HEK293T (cell line): ENCODE measurements at regions not wholly inside any gene's neighbourhood (a gene's known extent, or its start where the extent isn't known, plus 50 kb on each side); places are given as distances from the start of the nearest gene placed in this dataset.

Source experiments
- CTCF ChIA-PET: fragments of 350-600 bp; formaldehyde crosslinking; extraction: SDS; loops from one replicate; lab custom pipeline; 2021; ENCODE audit warnings: antibody characterized with exemption, inconsistent platforms; lab: Yijun Ruan, JAX
- POLR2A ChIA-PET: fragments of 350-600 bp; formaldehyde crosslinking; extraction: SDS; loops from one replicate; lab custom pipeline; 2020; ENCODE audit warnings: antibody characterized with exemption, inconsistent platforms; lab: Yijun Ruan, JAX
- DNase-seq: peaks from one replicate; pipeline ENCODE4 v3.0.0; 2012; ENCODE audit warnings: mixed read lengths; ENCODE audit errors: extremely low spot score
- ARNT ChIP-seq: fragments of 450-650 bp; IDR thresholded peaks from 2 replicates; pipeline ENCODE4 v1.6.1; 2017; ENCODE audit warnings: mild to moderate bottlenecking
- BHLHE40 ChIP-seq: fragments of 450-650 bp; IDR thresholded peaks from 2 replicates; pipeline ENCODE4 v1.6.1; 2016; ENCODE audit warnings: mild to moderate bottlenecking, moderate library complexity, borderline replicate concordance
- CTBP1 ChIP-seq: fragments of 450-650 bp; IDR thresholded peaks from 2 replicates; pipeline ENCODE4 v1.6.1; 2016; ENCODE audit warnings: borderline replicate concordance
- ELF4 ChIP-seq: fragments of 450-650 bp; IDR thresholded peaks from 2 replicates; pipeline ENCODE4 v1.6.1; 2017; ENCODE audit warnings: antibody characterized with exemption
- FOXA1 ChIP-seq: fragments of 450-650 bp; IDR thresholded peaks from 2 replicates; pipeline ENCODE4 v1.6.1; 2016; ENCODE audit warnings: mild to moderate bottlenecking
- FOXK2 ChIP-seq: fragments of 450-650 bp; IDR thresholded peaks from 2 replicates; pipeline ENCODE4 v1.6.1; 2016; ENCODE audit warnings: mild to moderate bottlenecking
- FOXM1 ChIP-seq: fragments of 450-650 bp; IDR thresholded peaks from 2 replicates; pipeline ENCODE4 v1.6.1; 2017; ENCODE audit warnings: mild to moderate bottlenecking, borderline replicate concordance
- HDGF ChIP-seq: fragments of 450-650 bp; IDR thresholded peaks from 2 replicates; pipeline ENCODE4 v1.6.1; 2017; ENCODE audit warnings: antibody characterized with exemption, borderline replicate concordance
- L3MBTL2 ChIP-seq: fragments of 450-650 bp; conservative IDR thresholded peaks from 2 replicates; pipeline ENCODE4 v1.6.1; 2016; ENCODE audit warnings: mild to moderate bottlenecking
- LEF1 ChIP-seq: fragments of 450-650 bp; IDR thresholded peaks from 2 replicates; pipeline ENCODE4 v1.6.1; 2017; ENCODE audit warnings: mild to moderate bottlenecking, borderline replicate concordance
- NFRKB ChIP-seq: fragments of 450-650 bp; IDR thresholded peaks from 2 replicates; pipeline ENCODE4 v1.6.1; 2016; ENCODE audit warnings: mild to moderate bottlenecking, moderate library complexity
- SP1 ChIP-seq: fragments of 450-650 bp; IDR thresholded peaks from 2 replicates; pipeline ENCODE4 v1.6.1; 2017
- SUZ12 ChIP-seq: fragments of 450-650 bp; IDR thresholded peaks from 2 replicates; pipeline ENCODE4 v1.6.1; 2016; ENCODE audit warnings: mild to moderate bottlenecking
- TARDBP ChIP-seq: fragments of 450-650 bp; IDR thresholded peaks from 2 replicates; pipeline ENCODE4 v1.6.1; 2016
- ZNF384 ChIP-seq: fragments of 450-650 bp; IDR thresholded peaks from 2 replicates; pipeline ENCODE4 v1.6.1; 2016
- TF ChIP-seq, protein P1 (sequence below): fragments of 450-650 bp; IDR thresholded peaks from 2 replicates; pipeline ENCODE4 v1.6.1; 2016

DNA sequence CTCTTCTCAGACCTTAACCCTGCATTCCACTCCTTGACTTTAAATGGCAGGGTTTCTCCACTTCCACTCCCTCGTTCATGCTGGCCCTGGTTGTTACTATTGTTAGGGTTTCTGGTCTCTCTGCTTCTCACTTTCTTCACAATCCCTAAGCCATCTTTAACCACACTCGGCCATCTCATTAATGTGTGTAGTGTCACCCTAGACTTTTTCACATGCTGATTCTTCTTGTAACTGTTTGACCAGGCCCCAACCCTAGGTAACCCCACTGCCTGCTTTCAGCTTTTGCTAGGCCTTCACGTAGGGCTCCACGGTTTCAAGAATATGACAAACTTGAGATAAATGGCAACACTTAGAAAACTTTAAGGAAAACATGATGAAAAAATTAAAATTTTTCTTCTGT lies 195.1 kb downstream of the IPO8 start:
- TF ChIP-seq, protein P1, sequence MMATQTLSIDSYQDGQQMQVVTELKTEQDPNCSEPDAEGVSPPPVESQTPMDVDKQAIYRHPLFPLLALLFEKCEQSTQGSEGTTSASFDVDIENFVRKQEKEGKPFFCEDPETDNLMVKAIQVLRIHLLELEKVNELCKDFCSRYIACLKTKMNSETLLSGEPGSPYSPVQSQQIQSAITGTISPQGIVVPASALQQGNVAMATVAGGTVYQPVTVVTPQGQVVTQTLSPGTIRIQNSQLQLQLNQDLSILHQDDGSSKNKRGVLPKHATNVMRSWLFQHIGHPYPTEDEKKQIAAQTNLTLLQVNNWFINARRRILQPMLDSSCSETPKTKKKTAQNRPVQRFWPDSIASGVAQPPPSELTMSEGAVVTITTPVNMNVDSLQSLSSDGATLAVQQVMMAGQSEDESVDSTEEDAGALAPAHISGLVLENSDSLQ: no peak
- TF ChIP-seq FOXM1 (no peak), ZNF384 (no peak), FOXK2 (no peak), TARDBP (no peak), SP1 (no peak), CTBP1 (no peak), SUZ12 (no peak), NFRKB (no peak), ELF4 (no peak)
- CTCF ChIA-PET: no interaction called here
- POLR2A ChIA-PET: no interaction called here

DNA sequence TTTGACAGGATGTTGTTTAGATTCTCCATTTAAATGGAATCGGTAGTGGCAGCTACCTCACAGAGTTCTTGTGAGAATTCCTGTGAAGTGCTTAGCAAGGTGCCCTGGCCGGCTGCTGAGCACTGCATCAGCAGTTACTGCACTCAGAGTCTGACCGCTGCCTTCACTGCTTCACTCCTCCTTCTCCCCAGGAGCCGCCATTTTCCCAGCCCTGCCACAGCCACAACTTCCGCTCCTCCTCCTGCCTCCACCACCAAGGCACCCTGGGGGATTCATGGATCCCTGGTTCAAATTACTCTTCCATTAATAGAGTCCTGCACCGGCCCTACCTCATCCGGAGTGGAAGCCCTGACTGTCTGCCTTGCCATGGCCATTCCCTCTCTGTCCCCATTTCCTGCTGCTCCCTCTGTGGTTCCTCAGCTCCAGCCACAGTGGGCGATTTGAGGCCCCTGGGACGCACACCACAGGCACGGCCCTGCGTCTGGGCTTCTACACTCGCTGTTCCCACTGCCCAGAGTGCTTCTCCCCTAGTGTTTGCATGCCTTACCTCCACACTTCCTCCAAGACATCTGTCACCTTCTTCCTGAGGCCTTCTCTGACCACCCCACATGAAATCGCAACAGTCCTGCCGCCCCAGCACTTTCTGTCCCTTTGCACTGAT lies 210.3 kb downstream of the IPO8 start:
- CTCF ChIA-PET: no interaction called here
- POLR2A ChIA-PET: no interaction called here
- TF ChIP-seq LEF1 (no peak), FOXA1 (no peak), BHLHE40 (no peak), HDGF (no peak), FOXK2 (no peak), ELF4 (no peak)
- TF ChIP-seq, protein P1: no peak
- DNase-seq: no peak

More for the DNA sequence above, 195.1 kb downstream of the IPO8 start:
- no peak for DNase-seq

DNA sequence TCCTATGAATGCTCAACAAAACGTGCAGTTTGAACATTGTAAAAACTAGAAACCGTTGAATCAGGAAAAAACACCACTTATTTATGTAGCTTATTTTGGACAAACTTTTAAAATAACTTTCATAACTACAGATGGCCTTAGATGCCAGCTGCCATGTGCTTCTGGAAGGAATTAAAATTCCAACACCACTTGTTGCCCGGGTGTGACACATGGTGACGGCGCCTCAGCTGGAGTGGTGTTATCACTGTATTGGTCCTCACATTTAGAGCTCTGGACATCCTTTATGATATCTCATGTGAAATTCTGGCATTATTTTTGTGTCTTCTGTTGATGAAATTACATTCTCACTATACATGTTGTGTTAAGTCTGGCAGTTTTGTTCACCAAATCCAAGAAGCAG lies 211.0 kb downstream of the IPO8 start:
- POLR2A ChIA-PET: no interaction called here
- no peak for DNase-seq
- TF ChIP-seq, protein P1: no peak
- TF ChIP-seq NFRKB (no peak), LEF1 (no peak), HDGF (no peak), FOXK2 (no peak), ARNT (no peak), L3MBTL2 (no peak), FOXM1 (no peak)
- CTCF ChIA-PET: no interaction called here

DNA sequence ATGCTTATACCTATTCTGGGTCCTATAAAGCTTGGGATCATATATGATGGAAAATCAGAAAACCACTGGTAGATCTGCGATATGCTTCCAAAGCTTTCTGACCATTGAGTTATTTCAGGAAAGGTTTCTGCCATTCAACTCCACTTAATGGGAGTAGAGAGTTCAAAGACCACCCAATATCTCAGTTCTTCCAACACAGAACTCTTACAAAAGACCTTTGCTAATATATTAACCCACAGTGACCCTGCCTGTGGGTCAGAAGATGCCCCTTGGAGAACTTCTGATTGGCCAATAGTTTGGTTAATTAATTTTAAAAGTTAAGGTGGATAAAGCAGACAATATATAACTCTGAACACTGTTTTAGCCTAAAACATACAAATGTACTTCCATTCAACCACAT lies 213.0 kb downstream of the IPO8 start:
- POLR2A ChIA-PET: no interaction called here
- no peak for DNase-seq
- TF ChIP-seq ELF4: no peak
- CTCF ChIA-PET: interaction anchor here (0.7 kb wide), 1 partner anchor 965 kb away, joined by 3 read pairs; no protein-coding TSS in a partner anchor

DNA sequence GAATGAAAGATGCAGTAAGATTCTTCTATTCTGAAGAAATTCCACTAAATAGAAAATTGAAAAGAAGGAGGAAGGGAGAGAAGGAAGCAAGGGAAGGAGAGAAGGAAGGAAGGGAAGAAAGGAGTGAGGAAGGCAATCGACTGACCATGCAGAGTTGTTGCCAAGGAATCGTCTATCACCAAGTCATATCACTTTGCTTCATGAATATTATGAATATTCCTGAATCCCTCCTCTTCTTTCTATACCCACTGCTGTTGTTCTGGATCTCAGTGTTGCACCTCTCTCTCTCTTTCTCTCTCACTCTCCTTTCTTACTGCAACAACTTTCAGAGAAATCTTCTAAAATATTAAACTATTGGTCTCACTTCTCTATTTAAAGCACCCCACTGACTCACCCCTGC lies 222.4 kb downstream of the IPO8 start:
- ChIA-PET CTCF (no interaction called here), POLR2A (no interaction called here)
- TF ChIP-seq ZNF384 (no peak), HDGF (no peak), ELF4 (no peak), L3MBTL2 (no peak), ARNT (no peak), LEF1 (no peak), FOXK2 (no peak), SUZ12 (no peak), NFRKB (no peak), SP1 (no peak), FOXM1 (no peak), BHLHE40 (no peak), CTBP1 (no peak), TARDBP (no peak), FOXA1 (no peak)
- TF ChIP-seq, protein P1: no peak
- DNase-seq: no peak

DNA sequence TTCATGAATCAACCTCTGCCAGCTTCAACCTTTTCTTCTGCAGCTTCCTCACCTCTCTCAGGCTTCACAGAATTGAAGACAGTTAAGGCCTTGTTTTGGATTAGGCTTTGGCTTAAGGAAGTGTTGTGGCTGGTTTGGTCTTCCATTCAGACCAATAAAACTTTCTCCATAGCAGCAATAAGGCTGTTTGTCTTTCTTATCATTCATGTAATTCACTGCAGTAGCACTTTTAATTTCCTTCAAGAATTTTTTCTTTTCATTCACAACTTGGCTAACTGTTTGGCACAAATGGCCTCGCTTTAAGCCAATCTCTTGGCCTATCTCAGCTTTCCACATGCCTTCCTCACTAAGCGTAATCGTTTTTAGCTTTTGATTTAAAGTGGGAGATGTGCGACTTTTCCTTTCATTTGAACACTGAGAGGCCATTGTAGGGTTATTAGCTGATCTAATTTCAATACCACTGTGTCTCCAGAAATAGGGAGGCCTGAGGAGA lies 229.5 kb downstream of the IPO8 start:
- CTCF ChIA-PET: no interaction called here
- TF ChIP-seq TARDBP (no peak), L3MBTL2 (no peak), FOXK2 (no peak), FOXM1 (no peak), HDGF (no peak), ARNT (no peak), SP1 (no peak)
- POLR2A ChIA-PET: no interaction called here
- DNase-seq: no peak
